GM08714 (cell line): ENCODE measurements at regions not wholly inside any gene's neighbourhood (a gene's known extent, or its start where the extent isn't known, plus 50 kb on each side); places are given as distances from the start of the nearest gene placed in this dataset.

Experiments
- H3K4me3 ChIP-seq: fragments of 200-500 bp; sonication (Bioruptor generic); 2 replicates; pipeline ENCODE4 v1.5.1; 2014; ENCODE audit warnings: mild to moderate bottlenecking, low read length, inconsistent platforms
- ZNF274 ChIP-seq: IDR thresholded peaks from 2 replicates; pipeline ENCODE4 v1.6.1; 2012; ENCODE audit warnings: mild to moderate bottlenecking, low read depth, low read length

GRCh38 chr12:30837595-30837994, 82.8 kb upstream of the CAPRIN2 start:
- H3K4me3 ChIP-seq = no peak overlapping the region
- no peak for TF ChIP-seq ZNF274

GRCh38 chr12:30836656-30837445, 82.1 kb upstream of the CAPRIN2 start:
- no peak for TF ChIP-seq ZNF274
- no peak overlapping the region for H3K4me3 ChIP-seq

DNA sequence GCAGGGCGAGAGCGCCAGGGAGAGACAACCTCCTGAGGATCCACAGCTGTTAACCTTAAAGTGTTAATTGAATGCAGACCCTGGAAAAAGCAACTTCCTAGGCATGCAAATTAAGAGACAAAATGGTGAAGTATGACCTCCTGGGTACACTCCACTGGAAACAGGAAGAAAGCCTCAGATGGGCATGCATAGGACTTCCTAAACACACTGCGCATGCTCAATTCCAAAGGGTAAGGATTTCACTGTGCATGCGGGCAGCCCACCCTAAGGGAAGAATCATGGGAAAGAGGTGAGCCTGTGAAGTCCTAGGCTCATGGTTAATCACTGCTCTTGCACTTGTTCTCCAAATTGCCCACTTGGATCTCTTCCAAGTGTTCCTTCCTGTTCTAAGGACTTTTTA, 80.5 kb upstream of the CAPRIN2 start:
- TF ChIP-seq ZNF274 = no peak
- no peak overlapping the region for H3K4me3 ChIP-seq

- no peak for TF ChIP-seq ZNF274
- no peak overlapping the region for H3K4me3 ChIP-seq
These were observed 76.0 kb upstream of the CAPRIN2 start for GRCh38 chr12:30830751-30831150.

DNA sequence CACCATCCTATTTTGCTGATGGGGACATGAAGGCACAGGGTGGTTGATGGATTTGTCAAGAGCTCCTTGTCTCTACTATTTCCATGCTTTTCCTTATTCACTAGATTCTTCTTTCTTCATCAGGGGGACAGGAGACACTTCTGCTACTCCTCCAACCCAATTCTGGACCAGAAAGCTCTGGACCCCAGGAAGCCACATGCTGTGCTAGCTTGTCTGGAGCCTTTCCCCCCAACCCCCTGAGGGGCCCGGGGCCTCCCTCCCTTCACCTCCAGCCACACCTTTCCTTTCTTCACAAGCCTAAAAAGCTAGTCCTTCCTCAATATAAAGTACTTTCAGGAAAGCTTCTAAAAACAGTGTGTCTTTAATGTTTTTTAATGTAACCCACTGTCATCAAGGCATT, 75.1 kb upstream of the CAPRIN2 start:
- H3K4me3 ChIP-seq = no peak overlapping the region
- TF ChIP-seq ZNF274 = no peak

DNA sequence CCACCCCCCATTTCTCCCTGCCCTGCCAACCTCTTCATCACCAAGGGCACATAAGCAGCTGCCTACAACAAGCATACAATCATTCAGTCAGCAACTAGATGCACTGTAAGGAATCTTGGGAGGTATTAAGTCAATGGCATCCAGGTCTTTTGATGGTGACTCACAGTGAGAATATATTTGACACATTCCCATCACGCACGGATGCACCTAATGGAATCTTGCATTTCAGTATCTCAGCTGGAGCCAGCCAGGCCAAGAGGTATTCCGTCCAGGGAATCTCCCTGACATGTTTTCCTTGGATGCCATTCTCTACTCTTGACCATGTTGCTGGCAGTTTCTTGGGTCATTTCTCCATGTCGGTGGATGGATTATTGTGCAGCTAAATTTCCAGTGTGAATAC, 73.9 kb upstream of the CAPRIN2 start:
- H3K4me3 ChIP-seq = no peak overlapping the region
- no peak for TF ChIP-seq ZNF274

GRCh38 chr12:30827101-30828066, 72.6 kb upstream of the CAPRIN2 start:
- H3K4me3 ChIP-seq = no peak overlapping the region

GRCh38 chr12:30826276-30826675, 71.5 kb upstream of the CAPRIN2 start:
- no peak overlapping the region for H3K4me3 ChIP-seq
- TF ChIP-seq ZNF274 = no peak

More at GRCh38 chr12:30827101-30828066, 72.6 kb upstream of the CAPRIN2 start:
- TF ChIP-seq ZNF274 = no peak

GRCh38 chr12:30825341-30825740, 70.6 kb upstream of the CAPRIN2 start:
- no peak overlapping the region for H3K4me3 ChIP-seq
- no peak for TF ChIP-seq ZNF274

DNA sequence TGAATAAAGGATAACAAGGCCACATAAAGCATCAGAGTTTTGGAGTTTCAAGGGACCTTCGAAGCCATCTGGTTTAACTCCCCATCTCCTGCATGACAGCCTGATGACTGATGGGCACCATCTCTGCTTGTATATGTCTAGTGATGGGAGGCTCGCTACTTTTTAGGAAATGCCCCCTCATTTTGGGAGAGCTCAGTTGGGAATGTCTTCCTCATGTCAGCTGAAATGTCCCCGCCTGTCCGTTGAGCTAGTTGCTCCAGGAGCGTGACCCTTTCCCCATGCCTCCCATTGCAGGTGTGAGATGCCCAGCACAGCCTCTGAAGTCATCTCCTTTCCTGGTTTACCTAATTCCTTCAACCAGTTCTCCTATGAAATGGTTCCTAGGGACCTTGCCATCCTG, 69.6 kb upstream of the CAPRIN2 start:
- no peak overlapping the region for H3K4me3 ChIP-seq
- no peak for TF ChIP-seq ZNF274

DNA sequence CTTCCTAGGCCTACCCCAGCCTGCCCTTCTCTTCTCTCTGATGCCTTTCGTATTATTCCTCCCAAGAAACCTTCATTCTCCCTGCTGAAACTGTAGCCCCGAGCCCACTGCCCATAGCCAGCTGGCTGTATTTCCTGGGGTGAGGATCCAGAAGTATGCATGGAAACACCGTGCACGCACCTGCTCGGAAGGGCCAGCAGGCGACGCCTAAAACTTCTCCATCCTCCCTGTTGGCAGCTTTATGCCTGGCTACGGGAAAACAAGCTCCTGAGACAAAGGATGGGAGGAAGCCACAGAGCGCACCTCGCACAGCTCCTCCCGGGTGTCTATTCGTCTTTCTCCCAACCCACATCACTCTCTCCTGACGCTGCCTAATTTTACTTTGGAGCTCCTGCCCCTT, 69.0 kb upstream of the CAPRIN2 start:
- no peak for TF ChIP-seq ZNF274
- H3K4me3 ChIP-seq = no peak overlapping the region

GRCh38 chr12:30823156-30823699, 68.5 kb upstream of the CAPRIN2 start:
- peak overlapping the region; percentile 21; the same call in 1 of the 2 replicates for H3K4me3 ChIP-seq
- no peak for TF ChIP-seq ZNF274

GRCh38 chr12:30822385-30823155, 67.8 kb upstream of the CAPRIN2 start:
- no peak for TF ChIP-seq ZNF274
- peak overlapping the region; percentile 21; the same call in 1 of the 2 replicates for H3K4me3 ChIP-seq
